Fibroblast of lung (primary cell): ENCODE measurements at regions not wholly inside any gene's neighbourhood (a gene's known extent, or its start where the extent isn't known, plus 50 kb on each side); places are given as distances from the start of the nearest gene placed in this dataset.
A peak's percentile ranks its signal among the peaks of the same experiment; 100 is the strongest.

Source experiments
- DNase-seq, 2 donors: peaks; one replicate each; pipeline versions ENCODE4 v3.0.0 to v3.0.0-alpha.2; 2010; ENCODE audit warnings: low read depth in 2 of 2
- H2AFZ ChIP-seq: 2 replicates; pipeline ENCODE4 v1.5.1; 2012; ENCODE audit warnings: low read length, control low read depth, inconsistent platforms
- H3K27ac ChIP-seq: 2 replicates; pipeline ENCODE4 v1.5.1; 2011; ENCODE audit warnings: low read length, control low read depth; ENCODE audit not compliant: insufficient read depth
- H3K27me3 ChIP-seq: 2 replicates; pipeline ENCODE4 v1.5.1; 2011; ENCODE audit warnings: mild to moderate bottlenecking, low read length; ENCODE audit not compliant: control insufficient read depth, insufficient read depth
- H3K36me3 ChIP-seq: 2 replicates; pipeline ENCODE4 v1.5.1; 2011; ENCODE audit warnings: low read length; ENCODE audit not compliant: control insufficient read depth, insufficient read depth
- H3K4me1 ChIP-seq: 2 replicates; pipeline ENCODE4 v1.5.1; 2011; ENCODE audit warnings: low read length; ENCODE audit not compliant: control insufficient read depth, insufficient read depth; ENCODE audit errors: extremely low read depth
- H3K4me2 ChIP-seq: 2 replicates; pipeline ENCODE4 v1.5.1; 2011; ENCODE audit warnings: low read length, control low read depth; ENCODE audit not compliant: insufficient read depth; ENCODE audit errors: extremely low read depth
- H3K4me3 ChIP-seq, 4 experiments: fragments of 200-600 bp in 1 of 4; sonication (generic) in 1 of 4; replicated peaks in 1 of 4; 2 replicates each; pipeline ENCODE4 v1.5.1; 2011 to 2016; ENCODE audit warnings: low read length in 4 of 4, low read depth in 3 of 4, mild to moderate bottlenecking in 3 of 4, control low read depth in 2 of 4, inconsistent platforms in 1 of 4, mixed read lengths in 1 of 4; ENCODE audit not compliant: insufficient read depth in 1 of 4; ENCODE audit errors: control extremely low read depth in 1 of 4
- H3K79me2 ChIP-seq: 2 replicates; pipeline ENCODE4 v1.5.1; 2012; ENCODE audit warnings: mild to moderate bottlenecking, low read length, inconsistent platforms; ENCODE audit not compliant: control insufficient read depth, insufficient read depth
- H3K9ac ChIP-seq: 2 replicates; pipeline ENCODE4 v1.5.1; 2011; ENCODE audit warnings: mild to moderate bottlenecking, low read length, control low read depth; ENCODE audit not compliant: insufficient read depth
- H3K9me3 ChIP-seq: 2 replicates; pipeline ENCODE4 v1.5.1; 2012; ENCODE audit warnings: low read depth, low read length; ENCODE audit not compliant: control insufficient read depth, insufficient read depth
- H4K20me1 ChIP-seq: 2 replicates; pipeline ENCODE4 v1.5.1; 2011; ENCODE audit warnings: low read length; ENCODE audit not compliant: control insufficient read depth, insufficient read depth; ENCODE audit errors: extremely low read depth
- EZH2 ChIP-seq: IDR thresholded peaks from 2 replicates; pipeline ENCODE4 v1.5.1; 2012; ENCODE audit warnings: low read length, control low read depth, mild to moderate bottlenecking; ENCODE audit errors: missing control alignments
- TF ChIP-seq, protein P1 (sequence below), 2 donors: IDR thresholded peaks in 1 of 2; conservative IDR thresholded peaks in 1 of 2; 1 replicate in 1 of 2; 2 replicates in 1 of 2; pipeline ENCODE4 v1.5.1; 2011 to 2012; ENCODE audit warnings: low read length in 2 of 2, control low read depth in 1 of 2, inconsistent platforms in 1 of 2, low read depth in 1 of 2, mild to moderate bottlenecking in 1 of 2

DNA sequence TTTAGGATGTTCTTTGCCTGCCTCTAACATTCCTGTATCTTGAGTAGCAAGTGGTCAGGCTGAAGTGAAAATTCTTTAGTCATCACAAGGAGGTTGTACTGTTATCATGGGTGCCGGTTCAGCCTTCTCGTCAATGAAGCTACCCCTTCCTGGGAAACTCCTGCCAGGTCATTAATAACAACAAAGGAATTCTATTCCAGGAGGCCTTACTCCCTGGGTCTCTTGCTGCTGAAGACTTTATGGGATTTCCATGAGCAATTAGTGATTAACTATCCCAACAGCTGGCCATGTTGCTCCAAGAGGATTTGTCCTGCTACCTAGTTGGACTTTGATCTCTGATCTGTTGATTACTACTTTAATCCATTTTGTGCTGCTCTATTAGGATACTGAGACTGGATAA, 62.7 kb upstream of the ELOVL5 start:
- Histone ChIP-seq H3K4me1 (no peaks in the 10 kb centered on the region), H2AFZ (no peak overlapping the region), H3K9me3 (no peaks in the 10 kb centered on the region), H3K27ac (no peak overlapping the region), H3K4me3 (no peak overlapping the region), H3K36me3 (no peaks in the 10 kb centered on the region), H3K27me3 (peaks cover 2% of the 10 kb centered on the region), H4K20me1 (no peaks in the 10 kb centered on the region), H3K79me2 (no peaks in the 10 kb centered on the region), H3K4me2 (no peak overlapping the region), H3K9ac (no peak overlapping the region)
- TF ChIP-seq EZH2: no peak
- TF ChIP-seq, protein P1, sequence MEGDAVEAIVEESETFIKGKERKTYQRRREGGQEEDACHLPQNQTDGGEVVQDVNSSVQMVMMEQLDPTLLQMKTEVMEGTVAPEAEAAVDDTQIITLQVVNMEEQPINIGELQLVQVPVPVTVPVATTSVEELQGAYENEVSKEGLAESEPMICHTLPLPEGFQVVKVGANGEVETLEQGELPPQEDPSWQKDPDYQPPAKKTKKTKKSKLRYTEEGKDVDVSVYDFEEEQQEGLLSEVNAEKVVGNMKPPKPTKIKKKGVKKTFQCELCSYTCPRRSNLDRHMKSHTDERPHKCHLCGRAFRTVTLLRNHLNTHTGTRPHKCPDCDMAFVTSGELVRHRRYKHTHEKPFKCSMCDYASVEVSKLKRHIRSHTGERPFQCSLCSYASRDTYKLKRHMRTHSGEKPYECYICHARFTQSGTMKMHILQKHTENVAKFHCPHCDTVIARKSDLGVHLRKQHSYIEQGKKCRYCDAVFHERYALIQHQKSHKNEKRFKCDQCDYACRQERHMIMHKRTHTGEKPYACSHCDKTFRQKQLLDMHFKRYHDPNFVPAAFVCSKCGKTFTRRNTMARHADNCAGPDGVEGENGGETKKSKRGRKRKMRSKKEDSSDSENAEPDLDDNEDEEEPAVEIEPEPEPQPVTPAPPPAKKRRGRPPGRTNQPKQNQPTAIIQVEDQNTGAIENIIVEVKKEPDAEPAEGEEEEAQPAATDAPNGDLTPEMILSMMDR (conservative IDR thresholded peaks at IDR 0.05 in 1 of 2, IDR thresholded peaks at IDR 0.05 in 1 of 2; ENCODE audit: low read depth in 1 of 2, low read length in 2 of 2): no peak
- peak in 1 of 2 donors; percentile 85 for DNase-seq

DNA sequence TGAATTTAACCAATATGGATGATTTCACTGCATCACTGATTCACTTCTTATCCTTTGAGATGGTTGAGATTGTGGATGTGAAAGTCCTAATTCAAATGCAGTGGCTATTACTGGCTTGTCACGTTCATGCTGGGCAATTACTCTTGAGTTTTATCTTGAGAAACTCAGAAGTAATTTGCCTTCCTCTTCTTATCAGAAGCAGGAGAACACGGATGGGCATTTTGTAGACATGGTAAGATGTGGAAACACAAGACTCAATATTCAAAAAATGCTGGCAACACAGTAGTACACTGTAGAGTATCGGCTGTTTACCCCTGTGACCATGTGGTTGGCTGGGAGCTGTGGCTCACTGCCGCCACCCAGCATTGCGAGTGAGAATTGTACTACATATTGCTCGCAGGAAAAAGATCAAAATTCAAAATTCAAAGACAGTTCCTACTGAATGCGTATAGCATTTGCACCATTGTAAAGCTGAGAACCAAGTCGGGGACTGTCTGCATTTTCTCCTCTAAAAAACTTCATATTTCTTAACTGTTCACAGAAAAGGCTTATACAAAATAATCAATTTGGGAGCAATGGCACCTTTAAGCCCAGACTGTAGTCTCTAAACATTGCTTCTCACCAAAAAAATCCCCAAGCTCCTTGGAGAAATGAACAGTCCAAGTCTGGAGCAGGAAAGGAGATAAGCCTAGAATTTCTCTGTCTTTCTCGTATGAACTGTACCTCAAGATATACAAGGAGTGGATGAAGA, 61.9 kb upstream of the ELOVL5 start:
- H3K9ac ChIP-seq: no peak overlapping the region
- H3K9me3 ChIP-seq: no peaks in the 10 kb centered on the region
- no peaks in the 10 kb centered on the region for H4K20me1 ChIP-seq
- H3K4me2 ChIP-seq: no peak overlapping the region
- H3K36me3 ChIP-seq: no peaks in the 10 kb centered on the region
- peaks cover 2% of the 10 kb centered on the region for H3K27me3 ChIP-seq
- DNase-seq: peak; percentile 11 to 54
- TF ChIP-seq, protein P1 (conservative IDR thresholded peaks at IDR 0.05 in 1 of 2, IDR thresholded peaks at IDR 0.05 in 1 of 2; ENCODE audit: low read depth in 1 of 2, low read length in 2 of 2): peak; percentile 62 to 66
- no peak for TF ChIP-seq EZH2
- H3K79me2 ChIP-seq: no peaks in the 10 kb centered on the region
- no peak overlapping the region for H3K4me3 ChIP-seq
- no peak overlapping the region for H3K27ac ChIP-seq
- no peak overlapping the region for H2AFZ ChIP-seq
- H3K4me1 ChIP-seq: no peaks in the 10 kb centered on the region

DNA sequence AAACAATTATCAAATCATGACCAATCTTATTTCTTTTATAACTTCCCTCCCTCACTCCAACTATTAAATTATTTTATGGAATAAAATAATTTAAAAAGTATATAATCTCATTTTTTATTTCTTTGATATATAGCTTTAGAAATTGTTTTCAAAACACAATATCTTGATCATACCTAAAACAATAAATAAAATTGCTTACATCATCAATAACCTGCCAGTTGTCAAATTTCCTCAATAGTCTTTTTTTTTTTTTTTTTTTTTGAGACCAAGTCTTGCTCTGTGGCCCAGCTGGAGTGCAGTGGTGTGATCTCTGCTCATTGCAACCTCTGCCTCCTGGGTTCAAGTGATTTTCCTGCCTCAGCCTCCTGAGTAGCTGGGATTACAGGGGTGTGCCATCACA, 60.1 kb upstream of the ELOVL5 start:
- no peak overlapping the region for H3K4me3 ChIP-seq
- no peaks in the 10 kb centered on the region for H3K36me3 ChIP-seq
- DNase-seq: no peak
- no peaks in the 10 kb centered on the region for H3K9me3 ChIP-seq
- no peak overlapping the region for H3K4me2 ChIP-seq
- H3K9ac ChIP-seq: no peak overlapping the region
- no peaks in the 10 kb centered on the region for H3K4me1 ChIP-seq
- H2AFZ ChIP-seq: no peak overlapping the region
- H3K27ac ChIP-seq: no peak overlapping the region
- TF ChIP-seq, protein P1 (conservative IDR thresholded peaks at IDR 0.05 in 1 of 2, IDR thresholded peaks at IDR 0.05 in 1 of 2; ENCODE audit: low read depth in 1 of 2, low read length in 2 of 2): no peak
- no peak for TF ChIP-seq EZH2
- H3K79me2 ChIP-seq: no peaks in the 10 kb centered on the region
- H4K20me1 ChIP-seq: no peaks in the 10 kb centered on the region
- H3K27me3 ChIP-seq: no peaks in the 10 kb centered on the region
